GM10266 (cell line): ENCODE measurements at regions not wholly inside any gene's neighbourhood (a gene's known extent, or its start where the extent isn't known, plus 50 kb on each side); places are given as distances from the start of the nearest gene placed in this dataset.

Source experiments
- DNase-seq: peaks from one replicate; pipeline ENCODE4 v3.0.0; 2012; ENCODE audit errors: extremely low spot score
- TF ChIP-seq, protein P1 (sequence below): IDR thresholded peaks from 2 replicates; pipeline ENCODE4 v1.5.1; 2012; ENCODE audit warnings: mild to moderate bottlenecking, low read depth; ENCODE audit not compliant: control insufficient read depth, insufficient read depth; ENCODE audit errors: missing control alignments

DNA sequence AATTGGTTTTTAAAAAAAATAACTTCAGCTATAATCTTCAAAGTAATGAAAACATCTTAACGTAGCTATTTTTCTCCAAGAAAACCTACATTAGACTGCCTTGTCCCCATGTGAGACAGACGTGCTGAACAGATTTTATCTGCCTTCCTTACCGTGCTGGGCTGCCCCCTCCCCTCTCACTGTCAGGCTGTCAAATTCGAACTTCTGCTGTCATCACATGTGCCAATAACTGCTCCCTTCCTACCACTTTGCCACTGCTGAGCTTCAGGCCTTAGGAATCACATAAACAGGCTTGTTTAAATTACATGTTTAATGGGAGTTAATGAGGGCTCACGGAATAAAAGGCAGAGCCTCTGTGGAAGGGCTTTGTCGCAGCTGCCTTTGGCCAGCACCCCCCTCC lies 77.0 kb upstream of the NHSL1 start:
- TF ChIP-seq, protein P1, sequence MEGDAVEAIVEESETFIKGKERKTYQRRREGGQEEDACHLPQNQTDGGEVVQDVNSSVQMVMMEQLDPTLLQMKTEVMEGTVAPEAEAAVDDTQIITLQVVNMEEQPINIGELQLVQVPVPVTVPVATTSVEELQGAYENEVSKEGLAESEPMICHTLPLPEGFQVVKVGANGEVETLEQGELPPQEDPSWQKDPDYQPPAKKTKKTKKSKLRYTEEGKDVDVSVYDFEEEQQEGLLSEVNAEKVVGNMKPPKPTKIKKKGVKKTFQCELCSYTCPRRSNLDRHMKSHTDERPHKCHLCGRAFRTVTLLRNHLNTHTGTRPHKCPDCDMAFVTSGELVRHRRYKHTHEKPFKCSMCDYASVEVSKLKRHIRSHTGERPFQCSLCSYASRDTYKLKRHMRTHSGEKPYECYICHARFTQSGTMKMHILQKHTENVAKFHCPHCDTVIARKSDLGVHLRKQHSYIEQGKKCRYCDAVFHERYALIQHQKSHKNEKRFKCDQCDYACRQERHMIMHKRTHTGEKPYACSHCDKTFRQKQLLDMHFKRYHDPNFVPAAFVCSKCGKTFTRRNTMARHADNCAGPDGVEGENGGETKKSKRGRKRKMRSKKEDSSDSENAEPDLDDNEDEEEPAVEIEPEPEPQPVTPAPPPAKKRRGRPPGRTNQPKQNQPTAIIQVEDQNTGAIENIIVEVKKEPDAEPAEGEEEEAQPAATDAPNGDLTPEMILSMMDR = no peak
- DNase-seq = no peak

DNA sequence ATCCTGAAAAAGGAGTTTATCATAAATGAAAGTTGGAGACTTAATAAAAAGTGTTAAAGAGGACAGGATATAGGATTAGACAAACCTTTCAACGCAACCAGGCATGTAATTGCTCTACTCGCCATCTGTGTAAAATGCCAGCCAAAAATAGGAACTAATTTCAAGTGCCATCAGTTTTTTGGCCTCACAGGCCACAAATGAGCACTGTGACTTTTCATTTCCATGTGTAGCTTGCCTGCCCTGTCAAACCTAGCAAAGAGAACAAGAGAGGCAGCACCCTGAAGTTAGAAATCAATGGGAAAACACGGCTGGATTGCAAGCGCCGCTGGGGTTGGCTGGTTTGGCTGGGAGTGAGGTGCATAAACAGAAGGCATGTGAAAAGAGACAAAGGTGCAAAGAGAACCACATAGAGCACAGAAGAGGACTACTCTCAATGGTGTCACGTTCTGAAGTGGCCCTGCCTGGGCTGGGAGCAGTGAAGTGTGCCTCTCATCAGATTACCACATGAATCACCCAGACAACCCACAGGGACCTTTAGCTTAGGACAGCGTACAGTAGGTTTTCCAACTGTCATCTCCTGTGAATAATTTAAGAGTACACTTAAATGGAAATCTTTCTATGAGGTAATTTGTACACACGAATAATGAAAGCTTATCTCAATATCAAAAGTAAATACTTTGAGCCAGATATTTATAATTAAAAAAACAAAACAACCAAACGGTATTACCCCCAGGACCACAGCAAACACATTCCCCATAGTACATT lies 78.0 kb upstream of the NHSL1 start:
- DNase-seq = no peak
- TF ChIP-seq, protein P1 = no peak

DNA sequence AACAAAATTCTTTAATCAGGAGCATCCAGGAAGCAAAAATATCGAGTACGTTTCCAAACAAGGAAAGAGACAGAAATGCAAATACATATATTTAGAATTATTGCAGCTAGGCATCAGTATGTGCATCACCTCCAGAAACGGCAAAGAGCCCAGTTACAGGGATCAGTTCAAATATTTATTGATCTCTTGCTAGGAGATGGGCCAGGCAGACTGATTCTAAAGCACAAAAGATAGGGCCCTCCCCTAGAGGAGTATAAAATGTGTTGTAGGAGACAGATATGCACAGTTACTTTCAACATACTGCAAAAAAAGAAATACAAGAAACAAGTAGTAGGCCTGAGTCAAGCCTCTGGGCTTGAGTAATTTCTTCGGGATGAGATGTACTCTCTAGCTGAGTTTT lies 80.7 kb upstream of the NHSL1 start:
- DNase-seq = no peak
- TF ChIP-seq, protein P1 = no peak

DNA sequence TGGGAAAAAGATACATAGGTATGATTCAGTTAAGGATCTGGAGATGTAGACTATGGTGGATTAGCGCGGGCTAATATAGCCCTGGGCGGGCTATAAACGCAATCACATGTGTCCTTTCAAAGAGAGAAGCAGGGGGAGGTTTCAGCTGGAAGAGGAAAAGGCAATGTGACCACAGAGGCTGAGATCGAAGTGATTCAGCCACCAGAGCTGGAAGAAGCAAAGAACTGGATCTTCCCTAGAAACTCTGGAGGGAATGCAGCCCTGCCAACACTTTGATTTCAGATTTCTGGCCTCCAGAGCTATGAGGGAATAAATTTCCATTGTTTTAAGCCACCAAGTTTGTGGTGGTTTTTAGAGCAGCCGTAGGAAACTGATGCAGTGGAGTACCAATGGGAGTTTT lies 81.5 kb upstream of the NHSL1 start:
- TF ChIP-seq, protein P1 = no peak
- no peak for DNase-seq

DNA sequence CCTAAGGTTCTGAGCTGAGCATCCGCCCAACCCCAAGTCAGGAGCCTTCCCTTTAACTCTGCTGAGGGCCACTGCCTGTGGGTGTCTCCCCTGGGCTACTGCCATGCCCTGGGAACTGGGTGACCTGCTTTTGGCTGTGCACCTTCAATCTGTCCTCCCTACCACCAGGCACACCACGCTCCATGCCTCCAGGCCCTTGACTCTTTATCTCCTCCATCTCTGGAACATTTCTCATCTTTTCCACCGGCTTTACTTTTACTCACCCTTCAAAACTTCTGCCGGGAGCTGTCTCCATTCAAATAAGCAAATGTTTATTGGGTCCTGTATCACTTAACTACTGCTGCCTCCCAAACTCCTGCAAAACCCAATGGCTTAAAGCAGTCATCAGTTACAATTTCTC lies 83.3 kb upstream of the NHSL1 start:
- DNase-seq = no peak
- TF ChIP-seq, protein P1 = no peak

DNA sequence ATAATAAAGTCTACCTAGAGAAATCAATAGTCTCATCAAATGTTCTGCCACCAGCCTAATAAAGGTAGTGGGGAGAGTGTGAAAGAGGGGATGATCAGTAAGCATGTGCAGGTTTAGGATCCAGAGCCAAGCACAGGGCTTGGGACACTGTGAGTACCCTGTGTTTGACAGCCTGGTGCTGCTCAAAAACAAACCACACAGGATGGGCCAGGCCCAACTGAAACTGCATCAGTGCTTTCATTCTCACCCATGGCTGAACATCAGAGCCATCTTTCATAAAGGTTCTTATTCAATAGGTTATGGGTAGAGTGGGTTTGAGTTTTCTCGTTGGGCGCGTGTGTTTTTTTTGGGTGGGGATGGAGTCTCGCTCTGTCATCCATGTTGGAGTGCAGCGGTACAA lies 87.3 kb upstream of the NHSL1 start:
- TF ChIP-seq, protein P1 = no peak
- DNase-seq = no peak

DNA sequence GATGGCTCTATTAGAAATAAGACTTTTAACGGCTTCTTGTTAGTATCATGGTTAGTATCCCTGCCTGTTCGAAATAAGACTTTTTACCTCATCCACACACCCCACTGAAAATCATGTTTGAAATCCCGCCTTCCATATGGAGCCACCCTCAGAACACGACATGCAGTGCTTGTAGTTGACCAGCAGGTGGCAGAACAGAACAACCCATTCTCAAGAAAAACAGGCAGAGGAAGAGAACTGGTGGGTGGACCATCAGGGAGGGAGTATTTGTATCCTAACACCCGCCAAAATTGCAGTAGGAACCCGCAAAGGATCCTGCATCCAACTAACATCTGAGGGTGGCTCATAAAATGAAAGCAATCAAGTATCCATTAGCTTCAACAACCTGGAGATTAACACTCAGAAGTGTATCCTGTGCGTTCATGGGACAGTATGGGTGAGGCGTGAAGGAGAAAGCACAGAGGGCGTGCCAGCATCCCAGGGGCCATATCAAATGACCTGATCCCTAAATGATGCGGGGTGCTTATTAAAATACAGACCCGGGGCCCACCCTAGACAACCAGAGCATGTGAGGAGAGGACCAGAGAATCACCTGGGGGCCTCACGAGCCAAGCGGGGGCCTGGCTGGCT lies 89.6 kb upstream of the NHSL1 start:
- TF ChIP-seq, protein P1 = peak; percentile 97

More for the DNA sequence above, 89.6 kb upstream of the NHSL1 start:
- peak; percentile 59 for DNase-seq
